ENCODE measurements at regions not wholly inside any gene's neighbourhood (a gene's known extent, or its start where the extent isn't known, plus 50 kb on each side); places are given as distances from the start of the nearest gene placed in this dataset.

- no peak for TF ChIP-seq CTCF (IDR thresholded peaks at IDR 0.05; ENCODE audit: low read depth, low read length)
- no peak for DNase-seq (ENCODE audit: extremely low read depth, low read depth)
These were observed 272.0 kb upstream of the SOX4 start for GRCh38 chr6:21321531-21321930.

DNA sequence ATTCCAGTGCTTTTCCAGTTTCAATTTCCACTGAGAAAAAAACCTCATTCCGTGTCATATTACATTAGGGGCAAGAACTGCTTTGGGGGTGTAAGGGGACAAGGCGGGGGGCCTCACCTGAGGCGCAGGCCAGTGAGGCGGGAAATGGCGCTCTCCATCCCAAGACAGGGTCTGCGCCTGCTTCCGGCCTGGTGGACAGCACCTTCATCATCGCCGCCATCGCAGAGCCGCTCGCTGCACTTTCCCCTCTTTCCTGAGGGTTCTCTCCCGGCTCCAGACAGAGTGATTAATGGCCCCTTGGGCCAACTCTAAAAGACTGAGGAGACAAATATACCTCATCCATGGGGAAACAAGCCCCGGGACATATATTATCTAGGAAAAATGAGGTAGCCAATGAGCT, 270.0 kb upstream of the SOX4 start:
- TF ChIP-seq CTCF (IDR thresholded peaks at IDR 0.05; ENCODE audit: low read depth, low read length) = no peak
- DNase-seq (ENCODE audit: extremely low read depth, low read depth) = no peak

GRCh38 chr6:21325201-21325856, 268.2 kb upstream of the SOX4 start:
- TF ChIP-seq CTCF (IDR thresholded peaks at IDR 0.05; ENCODE audit: low read depth, low read length) = no peak
- no peak for DNase-seq (ENCODE audit: extremely low read depth, low read depth)

DNA sequence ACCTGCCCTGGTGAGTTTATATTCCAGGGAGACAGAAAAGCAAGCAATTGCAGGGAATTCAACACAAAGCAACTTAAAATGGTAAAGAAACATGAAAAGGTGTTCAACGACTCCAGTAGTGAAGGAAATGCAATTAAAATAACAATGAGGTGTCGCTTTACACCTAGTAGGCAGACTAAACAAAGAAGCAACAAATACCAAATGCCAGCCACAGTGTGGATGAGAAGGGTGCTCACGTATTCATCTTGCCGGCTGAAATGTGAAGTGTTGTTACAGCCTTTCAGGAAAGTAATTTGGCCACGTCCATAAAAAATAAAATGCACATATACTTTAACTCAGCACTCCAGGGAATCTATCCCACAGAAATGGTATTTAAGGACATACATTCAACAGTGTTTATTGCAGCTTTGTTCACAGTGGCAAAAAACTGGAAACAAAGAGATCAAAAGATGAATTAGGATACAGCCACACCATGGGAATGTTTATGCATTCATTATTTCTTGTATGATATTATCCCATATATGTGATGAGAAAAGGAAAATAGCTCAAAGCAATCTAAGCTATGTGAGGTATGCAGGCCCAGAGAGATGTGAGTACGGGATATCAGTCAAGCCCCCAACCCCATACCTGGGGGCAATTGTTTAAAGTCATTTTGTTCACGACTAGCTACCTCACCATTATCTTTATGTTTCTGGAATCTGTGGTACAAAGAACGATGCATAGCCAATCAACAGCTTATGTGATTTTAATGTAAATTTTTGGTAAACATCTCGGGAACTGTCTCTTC, 266.0 kb upstream of the SOX4 start:
- TF ChIP-seq CTCF (IDR thresholded peaks at IDR 0.05; ENCODE audit: low read depth, low read length) = no peak
- DNase-seq (ENCODE audit: extremely low read depth, low read depth) = no peak

DNA sequence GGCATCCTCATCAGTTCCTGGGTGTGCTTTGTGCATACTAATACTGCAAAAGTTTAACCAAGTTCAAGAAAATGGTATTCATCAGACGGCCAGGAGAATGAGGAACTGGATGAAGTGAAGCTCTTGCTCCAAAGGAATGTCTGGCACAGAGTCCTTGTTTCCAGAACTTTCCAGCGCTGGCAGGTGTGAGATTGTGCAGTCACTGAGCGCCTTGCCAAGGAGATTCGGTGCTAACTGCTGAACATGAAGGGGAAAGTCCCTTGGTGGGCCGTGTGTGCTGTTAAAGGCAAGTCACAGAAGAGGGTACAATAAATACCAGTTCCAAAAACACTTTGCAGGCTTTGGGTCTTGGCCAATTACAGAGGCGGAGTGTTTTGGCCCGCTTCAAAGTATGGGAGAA, 262.3 kb upstream of the SOX4 start:
- no peak for TF ChIP-seq CTCF (IDR thresholded peaks at IDR 0.05; ENCODE audit: low read depth, low read length)
- no peak for DNase-seq (ENCODE audit: extremely low read depth, low read depth)

DNA sequence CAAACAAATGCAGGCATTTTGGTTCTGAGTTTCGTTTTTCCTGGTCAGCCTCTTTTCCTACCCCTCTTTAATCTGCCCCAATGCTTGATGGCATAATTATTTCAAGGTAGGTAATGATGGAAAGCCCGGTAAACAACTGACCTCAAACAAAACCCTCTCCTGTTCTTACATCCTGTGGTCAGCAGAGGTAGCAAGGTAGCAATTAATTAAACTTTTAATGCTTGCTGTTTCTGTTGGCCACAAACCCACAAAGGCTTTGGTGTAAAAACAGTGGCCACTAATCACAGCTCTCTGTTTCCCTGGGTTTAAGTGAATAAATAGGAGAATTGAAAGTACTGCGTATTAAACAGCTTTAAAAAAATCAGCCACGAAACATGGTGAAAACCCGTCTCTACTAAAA, 261.5 kb upstream of the SOX4 start:
- no peak for DNase-seq (ENCODE audit: extremely low read depth, low read depth)
- no peak for TF ChIP-seq CTCF (IDR thresholded peaks at IDR 0.05; ENCODE audit: low read depth, low read length)

GRCh38 chr6:21332660-21333059, 260.9 kb upstream of the SOX4 start:
- TF ChIP-seq CTCF (IDR thresholded peaks at IDR 0.05; ENCODE audit: low read depth, low read length) = no peak

More at GRCh38 chr6:21332660-21333059, 260.9 kb upstream of the SOX4 start:
- no peak for DNase-seq (ENCODE audit: extremely low read depth, low read depth)
